GM12878 (cell line): ENCODE measurements at regions not wholly inside any gene's neighbourhood (a gene's known extent, or its start where the extent isn't known, plus 50 kb on each side); places are given as distances from the start of the nearest gene placed in this dataset.

Experiments
- BCLAF1 ChIP-seq: fragments of 450-650 bp; IDR thresholded peaks from 2 replicates; pipeline ENCODE4 v1.6.1; 2017; ENCODE audit warnings: antibody characterized with exemption, mild to moderate bottlenecking, moderate library complexity
- BRCA1 ChIP-seq: IDR thresholded peaks from 2 replicates; pipeline ENCODE4 v1.6.1; 2011; ENCODE audit warnings: low read depth, low read length, improper control_type of control experiment
- CHD1 ChIP-seq: IDR thresholded peaks from 2 replicates; pipeline ENCODE4 v1.6.1; 2012; ENCODE audit warnings: low read depth, low read length, improper control_type of control experiment
- EGR1 ChIP-seq, 2 experiments: IDR thresholded peaks; 1 replicate in 1 of 2; 2 replicates in 1 of 2; pipeline ENCODE4 v1.6.1; 2011 to 2012; ENCODE audit warnings: low read depth in 2 of 2, low read length in 2 of 2, borderline replicate concordance in 1 of 2, mild to moderate bottlenecking in 1 of 2, moderate library complexity in 1 of 2
- ELK1 ChIP-seq: IDR thresholded peaks from 2 replicates; pipeline ENCODE4 v1.6.1; 2012; ENCODE audit warnings: low read depth, low read length, improper control_type of control experiment
- EP300 ChIP-seq, 2 experiments: fragments of 150-350 bp in 1 of 2; IDR thresholded peaks; 2 replicates each; pipeline ENCODE4 v1.6.1; 2011 to 2012; ENCODE audit warnings: low read depth in 2 of 2, low read length in 2 of 2, borderline replicate concordance in 1 of 2, improper control_type of control experiment in 1 of 2, inconsistent platforms in 1 of 2; ENCODE audit not compliant: control insufficient read depth in 1 of 2
- FOXM1 ChIP-seq: IDR thresholded peaks from 2 replicates; pipeline ENCODE4 v1.6.1; 2012; ENCODE audit warnings: low read depth, mild to moderate bottlenecking, inconsistent platforms, low read length, moderate library complexity
- HDAC6 ChIP-seq: fragments of 200-600 bp; sonication (generic); IDR thresholded peaks from one replicate; pipeline ENCODE4 v1.8.0; 2017; ENCODE audit warnings: antibody characterized with exemption; ENCODE audit not compliant: unreplicated experiment
- MYB ChIP-seq: fragments of 150-350 bp; IDR thresholded peaks from 2 replicates; pipeline ENCODE4 v1.6.1; 2014; ENCODE audit warnings: mild to moderate bottlenecking, low read depth, low read length, borderline replicate concordance
- NKRF ChIP-seq: fragments of 450-650 bp; conservative IDR thresholded peaks from 2 replicates; pipeline ENCODE4 v1.6.1; 2017; ENCODE audit warnings: mild to moderate bottlenecking, moderate library complexity
- PBX3 ChIP-seq: IDR thresholded peaks from 2 replicates; pipeline ENCODE4 v1.6.1; 2011; ENCODE audit warnings: mild to moderate bottlenecking, low read depth, low read length, moderate library complexity; ENCODE audit not compliant: insufficient replicate concordance
- POLR2AphosphoS2 ChIP-seq: IDR thresholded peaks from 2 replicates; pipeline ENCODE4 v1.6.1; 2011; ENCODE audit warnings: low read depth, mild to moderate bottlenecking, low read length, improper control_type of control experiment, moderate library complexity
- RELA ChIP-seq: fragments of 450-650 bp; IDR thresholded peaks from 2 replicates; pipeline ENCODE4 v1.8.0; 2014; ENCODE audit warnings: borderline replicate concordance; ENCODE audit not compliant: partially characterized antibody
- SMAD5 ChIP-seq: IDR thresholded peaks from 2 replicates; pipeline ENCODE4 v1.6.1; 2016; ENCODE audit warnings: antibody characterized with exemption, low read depth
- SREBF1 ChIP-seq: IDR thresholded peaks from 2 replicates; pipeline ENCODE4 v1.6.1; 2012; ENCODE audit warnings: mild to moderate bottlenecking, low read length
- SRF ChIP-seq, 2 experiments: IDR thresholded peaks; 2 replicates each; pipeline ENCODE4 v1.6.1; 2011; ENCODE audit warnings: low read depth in 2 of 2, low read length in 2 of 2, mild to moderate bottlenecking in 1 of 2, moderate library complexity in 1 of 2
- TAF1 ChIP-seq: IDR thresholded peaks from 2 replicates; pipeline ENCODE4 v1.6.1; 2011; ENCODE audit warnings: mild to moderate bottlenecking, low read depth, low read length, borderline replicate concordance
- WRNIP1 ChIP-seq: IDR thresholded peaks from 2 replicates; pipeline ENCODE4 v1.6.1; 2011; ENCODE audit warnings: low read depth, low read length, improper control_type of control experiment, borderline replicate concordance
- ZBTB33 ChIP-seq: fragments of 450-650 bp; IDR thresholded peaks from 2 replicates; pipeline ENCODE4 v1.6.1; 2017; ENCODE audit warnings: mild to moderate bottlenecking
- ZNF207 ChIP-seq: fragments of 450-650 bp; IDR thresholded peaks from 2 replicates; pipeline ENCODE4 v1.6.1; 2014; ENCODE audit warnings: antibody characterized with exemption, mild to moderate bottlenecking, borderline replicate concordance
- ZSCAN29 ChIP-seq: fragments of 450-650 bp; IDR thresholded peaks from 2 replicates; pipeline ENCODE4 v1.6.1; 2017; ENCODE audit warnings: mild to moderate bottlenecking, moderate library complexity

GRCh38 chr2:7517851-7518250 is 600.6 kb downstream of the RNF144A start (continued):
- TF ChIP-seq NKRF, result no peak
- TF ChIP-seq BCLAF1, result no peak
- no peak for TF ChIP-seq SMAD5
- TF ChIP-seq HDAC6, result no peak
- no peak for TF ChIP-seq RELA
- no peak for TF ChIP-seq TAF1
- TF ChIP-seq FOXM1, result no peak
- TF ChIP-seq CHD1, result no peak
- TF ChIP-seq EGR1 (IDR thresholded peaks at IDR 0.05; ENCODE audit: borderline replicate concordance in 1 of 2, low read depth in 2 of 2, low read length in 2 of 2), result no peak
- TF ChIP-seq ELK1, result no peak
- TF ChIP-seq MYB, result no peak
- TF ChIP-seq SREBF1, result no peak
- peak; percentile 20 to 57; a peak in 2 of 4 replicates for TF ChIP-seq EP300 (IDR thresholded peaks at IDR 0.05; ENCODE audit: borderline replicate concordance in 1 of 2, control insufficient read depth in 1 of 2, low read depth in 2 of 2, low read length in 2 of 2)
- no peak for TF ChIP-seq WRNIP1
- no peak for TF ChIP-seq POLR2AphosphoS2
- TF ChIP-seq ZBTB33, result no peak
- no peak for TF ChIP-seq ZNF207
- TF ChIP-seq ZSCAN29, result no peak
- TF ChIP-seq PBX3, result no peak
- TF ChIP-seq SRF (IDR thresholded peaks at IDR 0.05; ENCODE audit: low read depth in 2 of 2, low read length in 2 of 2), result no peak
- TF ChIP-seq BRCA1, result no peak
